ENCODE measurements at regions not wholly inside any gene's neighbourhood (a gene's known extent, or its start where the extent isn't known, plus 50 kb on each side); places are given as distances from the start of the nearest gene placed in this dataset.

GRCh38 chr21:41605178-41605933 lies 97.4 kb upstream of the TMPRSS2 start:
- H3K36me3 Mint-ChIP-seq (ENCODE audit: low read depth) = no peaks in the 10 kb centered on the region
- no peak overlapping the region for H3K27ac Mint-ChIP-seq
- no peak overlapping the region for H3K4me3 Mint-ChIP-seq
- H3K27me3 Mint-ChIP-seq = peaks cover 13% of the 10 kb centered on the region
- H3K4me1 Mint-ChIP-seq = no peaks in the 10 kb centered on the region
- DNase-seq (no peak), ATAC-seq (no peak)
- no peaks in the 10 kb centered on the region for H3K9me3 Mint-ChIP-seq

GRCh38 chr21:41604583-41605041 lies 96.7 kb upstream of the TMPRSS2 start:
- ATAC-seq (no peak), DNase-seq (no peak)
- no peaks in the 10 kb centered on the region for H3K9me3 Mint-ChIP-seq
- peaks cover 6% of the 10 kb centered on the region for H3K27me3 Mint-ChIP-seq
- no peaks in the 10 kb centered on the region for H3K36me3 Mint-ChIP-seq (ENCODE audit: low read depth)
- H3K4me3 Mint-ChIP-seq = no peak overlapping the region
- H3K27ac Mint-ChIP-seq = no peak overlapping the region
- H3K4me1 Mint-ChIP-seq = no peaks in the 10 kb centered on the region

- H3K4me1 Mint-ChIP-seq = no peaks in the 10 kb centered on the region
- no peak for ATAC-seq
- H3K27me3 Mint-ChIP-seq = peaks cover under 1% of the 10 kb centered on the region
Measured at GRCh38 chr21:41603476-41603875, 95.5 kb upstream of the TMPRSS2 start.

GRCh38 chr21:41602531-41602930 lies 94.6 kb upstream of the TMPRSS2 start:
- ATAC-seq = no peak
- no peak overlapping the region for H3K27ac Mint-ChIP-seq

More at GRCh38 chr21:41603476-41603875, 95.5 kb upstream of the TMPRSS2 start:
- no peak for DNase-seq
- no peak overlapping the region for H3K4me3 Mint-ChIP-seq
- H3K9me3 Mint-ChIP-seq = no peaks in the 10 kb centered on the region
- H3K27ac Mint-ChIP-seq = no peak overlapping the region
- no peaks in the 10 kb centered on the region for H3K36me3 Mint-ChIP-seq (ENCODE audit: low read depth)

GRCh38 chr21:41601573-41602368 lies 93.8 kb upstream of the TMPRSS2 start:
- no peaks in the 10 kb centered on the region for H3K27me3 Mint-ChIP-seq
- H3K9me3 Mint-ChIP-seq = no peaks in the 10 kb centered on the region
- DNase-seq (no peak), ATAC-seq (no peak)
- no peak overlapping the region for H3K27ac Mint-ChIP-seq
- H3K4me1 Mint-ChIP-seq = peaks cover 2% of the 10 kb centered on the region
- H3K4me3 Mint-ChIP-seq = no peak overlapping the region
- no peaks in the 10 kb centered on the region for H3K36me3 Mint-ChIP-seq (ENCODE audit: low read depth)

More at GRCh38 chr21:41602531-41602930, 94.6 kb upstream of the TMPRSS2 start:
- no peaks in the 10 kb centered on the region for H3K27me3 Mint-ChIP-seq
- H3K9me3 Mint-ChIP-seq = no peaks in the 10 kb centered on the region
- no peaks in the 10 kb centered on the region for H3K36me3 Mint-ChIP-seq (ENCODE audit: low read depth)
- peaks cover 2% of the 10 kb centered on the region for H3K4me1 Mint-ChIP-seq
- no peak for DNase-seq
- no peak overlapping the region for H3K4me3 Mint-ChIP-seq

GRCh38 chr21:41600961-41601572 lies 93.1 kb upstream of the TMPRSS2 start:
- Mint-ChIP-seq H3K27ac (no peak overlapping the region), H3K27me3 (peaks cover 2% of the 10 kb centered on the region), H3K4me3 (no peak overlapping the region), H3K9me3 (no peaks in the 10 kb centered on the region), H3K4me1 (peaks cover 2% of the 10 kb centered on the region), H3K36me3 (ENCODE audit: low read depth) (no peaks in the 10 kb centered on the region)
- ATAC-seq = no peak
- no peak for DNase-seq

- Mint-ChIP-seq H3K27ac (no peak overlapping the region), H3K36me3 (ENCODE audit: low read depth) (no peaks in the 10 kb centered on the region), H3K27me3 (peaks cover 4% of the 10 kb centered on the region), H3K4me3 (no peak overlapping the region), H3K9me3 (no peaks in the 10 kb centered on the region), H3K4me1 (peaks cover 2% of the 10 kb centered on the region)
- DNase-seq (no peak), ATAC-seq (no peak)
Measured at GRCh38 chr21:41600556-41600955, 92.6 kb upstream of the TMPRSS2 start.

GRCh38 chr21:41600116-41600515 lies 92.2 kb upstream of the TMPRSS2 start:
- Mint-ChIP-seq H3K4me3 (no peak overlapping the region), H3K4me1 (peaks cover 2% of the 10 kb centered on the region), H3K27ac (no peak overlapping the region), H3K27me3 (peaks cover 4% of the 10 kb centered on the region), H3K36me3 (ENCODE audit: low read depth) (no peaks in the 10 kb centered on the region), H3K9me3 (no peaks in the 10 kb centered on the region)
- DNase-seq = no peak
- ATAC-seq = no peak

GRCh38 chr21:41598561-41599431 lies 90.8 kb upstream of the TMPRSS2 start:
- Mint-ChIP-seq H3K4me1 (peaks cover 2% of the 10 kb centered on the region), H3K4me3 (no peak overlapping the region), H3K36me3 (ENCODE audit: low read depth) (no peaks in the 10 kb centered on the region), H3K27me3 (peaks cover 4% of the 10 kb centered on the region), H3K9me3 (no peaks in the 10 kb centered on the region), H3K27ac (no peak overlapping the region)
- ATAC-seq (no peak), DNase-seq (no peak)

GRCh38 chr21:41597811-41598231 lies 89.9 kb upstream of the TMPRSS2 start:
- no peaks in the 10 kb centered on the region for H3K9me3 Mint-ChIP-seq
- H3K36me3 Mint-ChIP-seq (ENCODE audit: low read depth) = no peaks in the 10 kb centered on the region
- peaks cover 2% of the 10 kb centered on the region for H3K4me1 Mint-ChIP-seq
- DNase-seq (no peak), ATAC-seq (no peak)
- H3K4me3 Mint-ChIP-seq = no peak overlapping the region
- no peak overlapping the region for H3K27ac Mint-ChIP-seq
- H3K27me3 Mint-ChIP-seq = peaks cover 4% of the 10 kb centered on the region

GRCh38 chr21:41597227-41597626 lies 89.3 kb upstream of the TMPRSS2 start:
- no peak overlapping the region for H3K4me3 Mint-ChIP-seq
- H3K27me3 Mint-ChIP-seq = peaks cover 4% of the 10 kb centered on the region
- ATAC-seq = no peak
- no peak for DNase-seq
- H3K27ac Mint-ChIP-seq = no peak overlapping the region
- peaks cover 2% of the 10 kb centered on the region for H3K4me1 Mint-ChIP-seq
- no peaks in the 10 kb centered on the region for H3K9me3 Mint-ChIP-seq
- H3K36me3 Mint-ChIP-seq (ENCODE audit: low read depth) = no peaks in the 10 kb centered on the region

- H3K27me3 Mint-ChIP-seq = peaks cover 4% of the 10 kb centered on the region
- H3K27ac Mint-ChIP-seq = no peak overlapping the region
- no peak overlapping the region for H3K4me3 Mint-ChIP-seq
- no peaks in the 10 kb centered on the region for H3K36me3 Mint-ChIP-seq (ENCODE audit: low read depth)
- no peak for DNase-seq
- peaks cover 2% of the 10 kb centered on the region for H3K4me1 Mint-ChIP-seq
- no peaks in the 10 kb centered on the region for H3K9me3 Mint-ChIP-seq
- ATAC-seq = no peak
Measured at GRCh38 chr21:41596241-41596925, 88.4 kb upstream of the TMPRSS2 start.

- H3K4me3 Mint-ChIP-seq = no peak overlapping the region
- peaks cover 4% of the 10 kb centered on the region for H3K27me3 Mint-ChIP-seq
- ATAC-seq = no peak
- peaks cover 2% of the 10 kb centered on the region for H3K4me1 Mint-ChIP-seq
- H3K27ac Mint-ChIP-seq = no peak overlapping the region
- H3K9me3 Mint-ChIP-seq = no peaks in the 10 kb centered on the region
- H3K36me3 Mint-ChIP-seq (ENCODE audit: low read depth) = no peaks in the 10 kb centered on the region
- DNase-seq = no peak
Measured at GRCh38 chr21:41594268-41594667, 86.3 kb upstream of the TMPRSS2 start.
